HCT116 (cell line): ENCODE measurements at regions not wholly inside any gene's neighbourhood (a gene's known extent, or its start where the extent isn't known, plus 50 kb on each side); places are given as distances from the start of the nearest gene placed in this dataset.

Experiments
- ATF3 ChIP-seq: IDR thresholded peaks from 2 replicates; pipeline ENCODE4 v1.6.1; 2012
- CTCF ChIP-seq, 3 experiments: fragments of 200-600 bp in 1 of 3; sonication (generic) in 1 of 3; IDR thresholded peaks in 2 of 3; conservative IDR thresholded peaks in 1 of 3; 2 replicates each; pipeline ENCODE4 v1.5.1; 2012 to 2017; ENCODE audit warnings: low read depth in 2 of 3, low read length in 2 of 3, antibody characterized with exemption in 1 of 3, borderline replicate concordance in 1 of 3, control low read depth in 1 of 3, mild to moderate bottlenecking in 1 of 3, mixed read lengths in 1 of 3, mixed run types in 1 of 3, moderate library complexity in 1 of 3; ENCODE audit not compliant: insufficient read depth in 1 of 3
- ELF1 ChIP-seq: IDR thresholded peaks from 2 replicates; pipeline ENCODE4 v1.6.1; 2012; ENCODE audit warnings: low read depth, borderline replicate concordance
- EZH2 ChIP-seq: fragments of 200-600 bp; sonication (generic); IDR thresholded peaks from 2 replicates; pipeline ENCODE4 v1.6.1; 2017; ENCODE audit warnings: antibody characterized with exemption, mixed run types
- EZH2phosphoT487 ChIP-seq: fragments of 200-600 bp; IDR thresholded peaks from 2 replicates; pipeline ENCODE4 v1.6.1; 2018; ENCODE audit warnings: antibody characterized with exemption, borderline replicate concordance
- FOSL1 ChIP-seq: IDR thresholded peaks from 2 replicates; pipeline ENCODE4 v1.6.1; 2012; ENCODE audit warnings: low read depth
- JUND ChIP-seq: IDR thresholded peaks from 2 replicates; pipeline ENCODE4 v1.6.1; 2012
- MAX ChIP-seq: IDR thresholded peaks from 2 replicates; pipeline ENCODE4 v1.6.1; 2012
- POLR2A ChIP-seq: IDR thresholded peaks from 2 replicates; pipeline ENCODE4 v1.7.0; 2011; ENCODE audit warnings: borderline replicate concordance; ENCODE audit not compliant: insufficient read depth, insufficient read length; ENCODE audit errors: extremely low read depth
- POLR2AphosphoS5 ChIP-seq: IDR thresholded peaks from 2 replicates; pipeline ENCODE4 v1.6.1; 2011; ENCODE audit warnings: mild to moderate bottlenecking, low read depth, low read length, moderate library complexity
- SIN3A ChIP-seq: IDR thresholded peaks from 2 replicates; pipeline ENCODE4 v1.6.1; 2012; ENCODE audit warnings: low read depth
- SP1 ChIP-seq: IDR thresholded peaks from 2 replicates; pipeline ENCODE4 v1.6.1; 2012; ENCODE audit warnings: low read depth
- ZFX ChIP-seq: fragments of 450-650 bp; IDR thresholded peaks from 2 replicates; pipeline ENCODE4 v1.6.1; 2017
- ZNF274 ChIP-seq: fragments of 200-500 bp; sonication (Bioruptor generic); IDR thresholded peaks from 2 replicates; pipeline ENCODE4 v1.6.1; 2014; ENCODE audit warnings: mild to moderate bottlenecking, low read depth, low read length, inconsistent platforms

- TF ChIP-seq ATF3 = no peak
- no peak for TF ChIP-seq EZH2
- TF ChIP-seq JUND = no peak
- no peak for TF ChIP-seq CTCF (IDR thresholded peaks at IDR 0.05 in 2 of 3, conservative IDR thresholded peaks at IDR 0.05 in 1 of 3; ENCODE audit: borderline replicate concordance in 1 of 3, insufficient read depth in 1 of 3, low read depth in 2 of 3, low read length in 2 of 3)
- no peak for TF ChIP-seq POLR2A
- TF ChIP-seq POLR2AphosphoS5 = no peak
- TF ChIP-seq EZH2phosphoT487 = no peak
- no peak for TF ChIP-seq ELF1
- no peak for TF ChIP-seq MAX
- TF ChIP-seq FOSL1 = no peak
- no peak for TF ChIP-seq SP1
- TF ChIP-seq ZNF274 = no peak
- TF ChIP-seq SIN3A = no peak
- no peak for TF ChIP-seq ZFX
These were observed 246.9 kb upstream of the TANK start for GRCh38 chr2:160913323-160913722.
